Psoas muscle (tissue), 7 donors: ENCODE measurements at regions not wholly inside any gene's neighbourhood (a gene's known extent, or its start where the extent isn't known, plus 50 kb on each side); places are given as distances from the start of the nearest gene placed in this dataset.

ENCODE experiments used
- ATAC-seq, 4 donors: fragments of 200-7000 bp; cut with Tn5 transposase; one replicate each; pipeline ENCODE4 v1.9.1; 2020; ENCODE audit warnings: moderate library complexity in 3 of 4, mild to moderate bottlenecking in 2 of 4
- DNase-seq, 2 donors: peaks; one replicate each; pipeline ENCODE4 v3.0.0-alpha.2; 2020
- H3K27ac ChIP-seq: fragments of 200-600 bp; one replicate; pipeline ENCODE4 v1.8.0; 2022
- H3K27me3 ChIP-seq, 3 donors: fragments of 200-600 bp in 1 of 3; one replicate each; pipeline versions ENCODE4 v1.6.1 to v1.8.0; 2013 to 2022; ENCODE audit warnings: low read length in 2 of 3, mild to moderate bottlenecking in 2 of 3, moderate library complexity in 1 of 3; ENCODE audit not compliant: insufficient read depth in 3 of 3
- H3K36me3 ChIP-seq, 2 donors: fragments of 200-600 bp in 1 of 2; one replicate each; pipeline versions ENCODE4 v1.6.1 to v1.8.0; 2013 to 2022; ENCODE audit warnings: low read depth in 1 of 2, mild to moderate bottlenecking in 1 of 2, moderate library complexity in 1 of 2; ENCODE audit not compliant: insufficient read depth in 1 of 2
- H3K4me1 ChIP-seq: fragments of 200-600 bp; one replicate; pipeline ENCODE4 v1.8.0; 2022
- H3K4me3 ChIP-seq: fragments of 200-600 bp; one replicate; pipeline ENCODE4 v1.8.0; 2022; ENCODE audit warnings: mild to moderate bottlenecking
- H3K9me3 ChIP-seq: fragments of 200-600 bp; one replicate; pipeline ENCODE4 v1.8.0; 2022
- WGBS, 3 donors: extraction: QIAGEN DNeasy Blood & Tissue Kit; methylation state at CpG; one replicate each; pipeline versions ENCODE4 v1.1.6 to v1.1.7; 2013; 5-methylcytosine and 5-hydroxymethylcytosine counted together
- intact Hi-C, 2 donors: fragments of 100-400 bp; cut with DNase I; formaldehyde crosslinking; loops; one replicate each; pipeline versions ENCODE4 v1.11.0 to v1.14.2; 2022
- TF ChIP-seq, protein P1 (sequence below): fragments of 200-600 bp; IDR thresholded peaks from one replicate; pipeline ENCODE4 v1.8.0; 2022; ENCODE audit warnings: antibody characterized with exemption
- donor health status: healthy with polysubstance abuse.
- donor health status: DM: no; HTN: no; CAD: no; lungs with moderate emphysema.
- donor health status: Bipolar disorder and iron deficiency.
- donor health status: healthy.
- donor health status: DM: yes; HTN: yes; CAD: no.
- donor health status: DM: no; HTN: no; CAD: no.
- donor health status: DM: yes; HTN: yes; CAD: no.

DNA sequence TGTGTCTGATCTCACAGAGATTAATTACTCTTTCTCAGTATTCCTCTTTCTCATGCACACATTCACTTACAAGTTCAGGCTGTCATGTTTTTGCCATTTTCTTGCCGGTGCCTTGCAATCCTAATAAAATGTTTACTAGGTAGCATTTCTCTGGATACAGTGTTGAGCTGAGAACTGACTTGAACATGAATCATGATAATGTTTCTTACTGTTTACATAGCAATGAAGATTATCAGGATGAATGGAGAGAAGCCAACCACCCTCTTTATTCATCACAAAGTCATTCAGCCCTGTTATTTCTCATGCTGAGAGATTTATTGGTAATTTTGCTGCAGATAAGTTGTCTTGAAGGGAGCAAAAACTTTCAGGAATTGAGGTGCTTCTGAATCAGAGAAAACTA is 185.5 kb upstream of the ECI2 start:
- Histone ChIP-seq H3K27ac (peak overlapping the region; percentile 30), H3K9me3 (no peaks in the 10 kb centered on the region), H3K4me3 (no peak overlapping the region), H3K4me1 (peaks cover 54% of the 10 kb centered on the region), H3K36me3 (no peaks in the 10 kb centered on the region), H3K27me3 (no peaks in the 10 kb centered on the region)
- ATAC-seq: peak in 2 of 4 donors; percentile 34 to 58
- WGBS, 3 donors: 8 to 21% (median 19%) methylated on average over 1 of the region's 1 CpG
- intact Hi-C loops: no loop called here
- TF ChIP-seq, protein P1, sequence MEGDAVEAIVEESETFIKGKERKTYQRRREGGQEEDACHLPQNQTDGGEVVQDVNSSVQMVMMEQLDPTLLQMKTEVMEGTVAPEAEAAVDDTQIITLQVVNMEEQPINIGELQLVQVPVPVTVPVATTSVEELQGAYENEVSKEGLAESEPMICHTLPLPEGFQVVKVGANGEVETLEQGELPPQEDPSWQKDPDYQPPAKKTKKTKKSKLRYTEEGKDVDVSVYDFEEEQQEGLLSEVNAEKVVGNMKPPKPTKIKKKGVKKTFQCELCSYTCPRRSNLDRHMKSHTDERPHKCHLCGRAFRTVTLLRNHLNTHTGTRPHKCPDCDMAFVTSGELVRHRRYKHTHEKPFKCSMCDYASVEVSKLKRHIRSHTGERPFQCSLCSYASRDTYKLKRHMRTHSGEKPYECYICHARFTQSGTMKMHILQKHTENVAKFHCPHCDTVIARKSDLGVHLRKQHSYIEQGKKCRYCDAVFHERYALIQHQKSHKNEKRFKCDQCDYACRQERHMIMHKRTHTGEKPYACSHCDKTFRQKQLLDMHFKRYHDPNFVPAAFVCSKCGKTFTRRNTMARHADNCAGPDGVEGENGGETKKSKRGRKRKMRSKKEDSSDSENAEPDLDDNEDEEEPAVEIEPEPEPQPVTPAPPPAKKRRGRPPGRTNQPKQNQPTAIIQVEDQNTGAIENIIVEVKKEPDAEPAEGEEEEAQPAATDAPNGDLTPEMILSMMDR: no peak
- DNase-seq: no peak

DNA sequence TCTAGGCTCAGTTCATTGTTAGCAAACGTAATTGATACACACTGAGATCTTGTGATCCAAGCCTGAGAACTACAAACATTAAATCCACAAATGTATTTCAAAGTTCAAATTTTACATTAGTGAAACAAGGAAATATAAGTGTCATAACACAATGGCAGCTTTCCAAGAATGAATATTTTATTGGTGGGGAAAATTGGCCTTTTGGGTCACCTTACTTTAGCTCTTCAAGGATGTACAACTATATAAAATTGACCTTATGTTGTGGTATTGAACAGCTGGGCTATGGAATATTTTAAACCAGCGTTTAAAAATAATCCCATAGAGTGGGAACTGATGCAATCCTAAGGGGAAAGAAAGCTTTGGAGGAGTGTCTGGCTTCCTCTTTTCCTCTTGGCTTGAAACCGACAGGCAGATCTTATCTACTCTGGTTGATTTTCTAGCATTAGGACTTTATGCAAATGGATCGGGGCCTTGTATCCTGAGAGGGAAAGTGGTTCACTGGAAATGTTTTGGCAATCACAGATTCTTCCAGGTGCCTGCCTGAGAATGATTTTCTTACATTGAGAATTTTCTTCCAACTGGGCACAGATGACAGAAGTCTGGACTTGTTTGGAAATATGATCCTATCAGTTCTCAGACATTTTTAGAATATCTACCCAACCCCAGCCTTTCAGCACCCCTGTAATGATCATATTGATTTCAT is 184.8 kb upstream of the ECI2 start:
- Histone ChIP-seq H3K4me1 (peaks cover 54% of the 10 kb centered on the region), H3K27me3 (no peaks in the 10 kb centered on the region), H3K4me3 (no peak overlapping the region), H3K27ac (peak overlapping the region; percentile 30), H3K9me3 (no peaks in the 10 kb centered on the region), H3K36me3 (no peaks in the 10 kb centered on the region)
- DNase-seq (no peak), ATAC-seq (no peak)
- 36 to 44% (median 44%) methylated on average over 4 of the region's 4 CpGs for WGBS, 3 donors
- TF ChIP-seq, protein P1: no peak
- intact Hi-C loops: loop anchor here in 1 of 2 donors (10.0 kb wide), 1 partner anchor 615 kb away; no protein-coding TSS in a partner anchor

DNA sequence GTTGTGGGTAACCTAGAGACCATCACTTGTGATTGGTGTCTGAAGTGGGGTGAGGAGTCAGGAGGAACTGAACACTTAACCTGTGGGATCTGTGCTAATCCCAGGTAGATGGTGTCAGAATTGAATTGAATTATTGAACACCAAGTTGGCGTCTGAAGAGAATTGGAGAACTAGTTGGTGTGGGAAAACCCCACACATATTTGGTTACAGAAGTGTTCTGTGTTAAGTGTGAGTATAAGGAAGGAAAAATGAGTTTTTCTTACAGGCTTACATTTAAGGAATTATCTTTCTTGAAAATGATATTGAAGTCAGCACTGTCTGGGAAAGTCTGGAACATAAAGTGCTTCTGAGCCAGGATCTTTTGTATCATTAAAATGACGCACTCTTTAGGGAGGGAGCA is 182.9 kb upstream of the ECI2 start:
- H3K9me3 ChIP-seq: no peaks in the 10 kb centered on the region
- TF ChIP-seq, protein P1: no peak
- intact Hi-C loops: loop anchor here in 1 of 2 donors (10.0 kb wide), 1 partner anchor 616 kb away; no protein-coding TSS in a partner anchor
- H3K36me3 ChIP-seq: no peaks in the 10 kb centered on the region
- H3K4me1 ChIP-seq: peaks cover 54% of the 10 kb centered on the region
- H3K27ac ChIP-seq: no peak overlapping the region
- DNase-seq (no peak), ATAC-seq (no peak)
- 70 to 98% (median 71%) methylated on average over 2 of the region's 2 CpGs for WGBS, 3 donors
- H3K27me3 ChIP-seq: no peaks in the 10 kb centered on the region
- no peak overlapping the region for H3K4me3 ChIP-seq

DNA sequence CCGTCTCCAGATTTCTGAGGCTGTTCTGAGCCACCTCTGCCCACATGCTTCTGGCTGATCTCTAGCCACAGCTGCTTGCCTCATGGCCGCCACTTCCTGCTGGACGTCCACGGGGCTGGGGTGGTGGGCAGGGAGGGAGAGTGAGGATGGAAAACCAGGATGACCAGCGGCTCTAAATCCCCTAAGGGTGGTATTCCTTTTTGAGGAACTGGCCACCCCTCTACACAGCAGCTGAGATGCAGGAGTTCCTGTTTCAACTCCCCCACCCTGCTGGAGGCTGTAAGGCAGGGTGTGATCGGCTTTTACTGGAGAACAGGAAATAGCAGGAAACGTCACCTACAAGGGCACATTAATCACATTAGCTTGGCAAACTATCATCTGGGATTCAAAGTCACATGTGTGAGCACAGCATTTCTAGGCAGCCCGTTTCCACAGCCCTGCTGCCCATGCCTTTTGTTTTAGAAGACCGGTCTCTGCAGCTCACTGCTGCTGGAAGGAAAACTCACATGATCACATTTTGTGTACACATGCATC is 181.6 kb upstream of the ECI2 start:
- H3K4me1 ChIP-seq: peaks cover 43% of the 10 kb centered on the region
- peak overlapping the region; percentile 75 for H3K27ac ChIP-seq
- DNase-seq: peak; percentile 40 to 67
- 22 to 25% (median 22%) methylated on average over 9 of the region's 9 CpGs for WGBS, 3 donors
- H3K9me3 ChIP-seq: peaks cover 9% of the 10 kb centered on the region
- no peaks in the 10 kb centered on the region for H3K27me3 ChIP-seq
- TF ChIP-seq, protein P1: no peak
- intact Hi-C loops: loop anchor here in 1 of 2 donors (10.0 kb wide), 1 partner anchor 618 kb away; no protein-coding TSS in a partner anchor
- H3K4me3 ChIP-seq: peak overlapping the region; percentile 8
- peak; percentile 81 to 85 (median 84) for ATAC-seq
- no peaks in the 10 kb centered on the region for H3K36me3 ChIP-seq
